CD4-positive, alpha-beta T cell treated with Interleukin-21 for 1 hour (primary cell): ENCODE measurements at regions not wholly inside any gene's neighbourhood (a gene's known extent, or its start where the extent isn't known, plus 50 kb on each side); places are given as distances from the start of the nearest gene placed in this dataset.

Experiments used
- DNase-seq: peaks from one replicate; pipeline ENCODE4 v3.0.0-alpha.2; 2020

GRCh38 chr7:156001496-156002260 is 189.4 kb upstream of the SHH start:
- no peak for DNase-seq

- no peak for DNase-seq
Observed at GRCh38 chr7:156000601-156001396, 188.5 kb upstream of the SHH start.

- no peak for DNase-seq
Observed at GRCh38 chr7:155999631-156000489, 187.6 kb upstream of the SHH start.

DNA sequence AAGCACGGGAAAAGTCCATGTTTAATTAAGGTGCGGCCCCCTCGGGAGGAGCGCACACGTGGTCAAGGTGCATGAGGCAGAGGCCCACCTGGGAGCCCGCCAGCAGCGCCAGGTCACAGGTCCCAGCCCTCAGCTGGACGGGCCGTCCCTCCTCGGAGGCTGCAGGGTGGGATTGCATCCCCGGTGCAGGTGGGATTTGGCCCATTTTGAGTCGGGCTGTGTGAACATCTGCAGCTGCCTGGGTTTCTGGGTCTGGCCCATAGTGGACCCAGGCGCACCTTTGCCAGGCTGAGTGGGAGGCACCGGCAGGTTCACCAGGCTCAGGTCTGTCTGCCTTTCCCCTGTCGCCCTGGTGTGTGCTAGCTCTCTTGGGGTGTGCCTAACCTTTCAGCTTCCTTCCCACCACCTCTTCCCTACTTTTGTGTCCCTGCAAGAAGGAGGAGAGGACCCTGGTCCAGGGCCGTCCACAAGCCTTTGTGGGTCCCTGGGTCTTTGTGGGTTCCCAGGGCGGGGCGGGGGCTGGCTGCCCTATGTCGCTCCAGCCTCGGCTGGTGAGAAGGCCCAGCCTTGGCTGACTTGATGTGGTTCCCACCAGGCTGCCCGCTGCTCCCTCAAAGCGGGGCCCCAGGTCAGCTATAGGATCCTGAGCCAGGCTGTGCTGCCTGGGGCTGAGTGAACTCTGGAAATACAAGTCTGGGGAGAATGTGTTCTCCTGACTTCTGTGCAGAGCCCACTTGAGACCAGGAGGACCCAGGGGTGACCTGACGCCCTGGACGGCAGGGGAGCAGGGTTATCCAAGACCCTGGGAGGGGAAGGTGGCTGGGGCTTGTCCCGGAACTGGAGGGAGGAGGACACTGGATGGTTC is 186.7 kb upstream of the SHH start:
- DNase-seq = no peak

GRCh38 chr7:155998328-155998691 is 186.0 kb upstream of the SHH start:
- no peak for DNase-seq

GRCh38 chr7:155997431-155998327 is 185.4 kb upstream of the SHH start:
- no peak for DNase-seq

GRCh38 chr7:155996718-155997280 is 184.5 kb upstream of the SHH start:
- no peak for DNase-seq

DNA sequence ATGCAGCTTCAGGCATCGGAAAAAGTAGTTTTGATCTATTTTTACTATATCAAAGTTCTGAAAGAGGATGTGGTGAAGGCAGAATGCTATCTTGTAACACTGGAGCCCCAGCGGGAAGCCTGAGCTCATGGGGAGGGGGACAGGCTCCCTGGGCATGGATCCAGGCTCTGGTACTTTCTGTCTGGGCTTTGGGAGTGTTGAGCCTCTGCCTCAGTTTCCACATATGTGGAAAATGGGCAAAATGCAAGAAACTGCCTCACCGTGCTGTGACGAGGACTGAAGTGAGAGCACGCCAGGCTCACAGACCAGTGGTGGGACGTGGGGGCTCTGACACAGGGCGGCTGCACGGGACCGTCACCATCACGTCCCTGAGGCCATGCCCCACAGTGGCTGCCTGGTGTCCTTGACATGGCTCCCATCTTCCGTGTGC is 182.9 kb upstream of the SHH start:
- no peak for DNase-seq

DNA sequence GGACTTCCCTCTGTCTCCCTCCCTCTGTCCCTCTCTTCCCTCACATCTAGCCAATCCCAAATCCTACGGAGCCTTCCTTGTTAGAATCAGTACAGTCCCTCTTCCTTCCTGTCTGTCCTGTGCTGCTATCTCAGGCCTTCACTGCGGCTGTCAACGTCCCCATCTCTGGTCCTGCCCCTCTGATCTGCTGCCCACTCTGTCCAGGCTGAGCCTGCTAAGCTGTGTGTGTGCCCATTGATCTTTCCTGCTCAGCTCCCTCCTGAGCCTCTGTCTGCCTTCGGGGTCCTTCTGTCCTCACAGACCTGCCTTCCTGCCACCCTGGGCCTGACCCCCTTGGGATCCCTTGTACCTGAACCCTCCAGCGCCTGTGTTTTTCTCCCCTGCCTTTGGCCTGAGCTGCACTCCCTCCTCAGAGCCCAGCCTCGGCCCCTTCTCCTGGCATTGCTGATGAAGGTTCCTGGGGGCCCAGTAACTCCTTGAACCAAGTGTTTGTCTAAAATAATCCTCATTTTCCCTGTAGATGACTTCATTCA is 182.1 kb upstream of the SHH start:
- no peak for DNase-seq

DNA sequence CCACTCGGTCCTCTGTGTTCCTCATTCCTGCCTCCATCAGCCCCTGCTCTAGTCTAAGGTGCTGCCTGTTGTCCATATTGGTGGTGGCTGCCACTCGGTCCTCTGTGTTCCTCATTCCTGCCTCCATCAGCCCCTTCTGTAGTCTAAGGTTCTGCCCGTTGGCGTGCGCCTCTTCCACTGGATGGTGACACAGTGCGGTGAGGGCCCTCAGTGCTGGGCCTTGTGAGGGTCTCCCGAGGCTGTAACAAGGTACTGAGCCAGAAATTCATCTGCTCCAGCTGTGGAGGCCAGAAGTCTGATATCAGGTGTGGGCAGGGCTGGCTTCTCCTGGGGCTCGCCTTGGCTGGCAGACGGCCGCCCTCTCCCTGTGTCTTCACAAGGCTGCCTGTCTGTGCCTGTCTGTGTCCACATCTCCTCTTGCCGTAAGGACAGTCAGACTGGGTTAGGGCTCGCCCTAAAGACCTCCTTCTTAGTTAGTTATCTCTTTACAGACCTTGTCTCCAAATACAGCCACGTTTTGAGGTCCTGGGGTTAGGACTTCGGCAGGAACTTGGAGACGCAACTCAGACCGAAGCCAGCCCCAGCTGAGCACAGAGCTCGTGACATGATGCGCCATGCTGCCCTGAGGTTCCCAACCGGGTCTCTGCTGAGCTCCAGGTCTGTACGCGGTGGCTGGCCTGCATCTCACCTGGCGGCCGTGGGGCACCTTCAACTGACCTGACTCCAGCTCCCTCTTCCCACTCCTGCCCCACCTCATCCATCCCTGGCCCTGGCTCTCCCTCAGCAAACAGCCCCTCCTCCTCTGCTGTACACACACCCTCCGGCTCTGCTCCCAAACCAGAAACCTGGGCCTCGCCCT is 181.4 kb upstream of the SHH start:
- DNase-seq = no peak

- no peak for DNase-seq
Observed at GRCh38 chr7:155992974-155993373, 180.7 kb upstream of the SHH start.

DNA sequence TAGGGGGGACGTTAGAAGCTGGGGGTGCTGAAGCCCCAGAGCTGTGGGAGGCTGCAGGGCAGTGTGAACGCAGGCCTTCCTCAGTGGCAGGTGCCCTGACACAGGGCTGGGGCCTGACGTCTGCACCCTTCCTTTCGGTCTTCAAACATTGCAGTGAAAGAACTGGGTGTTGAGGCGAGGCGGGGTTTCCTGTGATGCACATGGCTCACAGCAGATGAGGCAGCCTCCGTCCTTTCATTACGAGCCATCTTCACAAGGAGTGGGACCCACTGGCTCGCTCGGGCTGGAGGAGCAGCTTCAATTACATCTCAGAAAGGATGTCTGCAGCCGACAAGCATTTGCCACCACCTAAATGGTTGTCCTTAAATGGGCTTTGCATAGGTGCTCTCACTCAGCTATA is 180.3 kb upstream of the SHH start:
- no peak for DNase-seq

- DNase-seq = no peak
Observed at GRCh38 chr7:155992107-155992506, 179.8 kb upstream of the SHH start.

DNA sequence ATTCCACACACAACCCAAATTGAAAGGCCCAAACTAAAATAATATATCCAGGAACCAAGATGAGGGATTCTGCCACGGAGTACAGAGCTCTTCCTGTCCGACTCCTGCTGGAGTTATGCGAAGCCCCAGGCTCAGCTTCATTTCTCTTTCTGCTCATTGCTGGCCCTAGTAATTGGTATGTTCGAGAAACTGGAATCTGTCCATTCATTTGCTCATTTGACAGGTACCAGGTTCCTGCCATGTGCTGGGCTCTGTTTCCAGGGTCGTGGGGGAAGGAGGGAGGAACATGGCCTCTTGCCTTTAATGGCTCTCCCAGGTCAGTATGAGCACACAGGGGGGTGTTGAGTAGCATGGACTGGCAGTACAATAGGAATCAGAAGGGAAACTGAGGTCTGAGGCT is 179.2 kb upstream of the SHH start:
- no peak for DNase-seq

- DNase-seq = no peak
Observed at GRCh38 chr7:155988416-155988815, 176.2 kb upstream of the SHH start.

GRCh38 chr7:155987681-155988235 is 175.5 kb upstream of the SHH start:
- DNase-seq = no peak

- no peak for DNase-seq
Observed at GRCh38 chr7:155986497-155987160, 174.4 kb upstream of the SHH start.

GRCh38 chr7:155985518-155986250 is 173.4 kb upstream of the SHH start:
- no peak for DNase-seq
